ENCODE measurements at regions not wholly inside any gene's neighbourhood (a gene's known extent, or its start where the extent isn't known, plus 50 kb on each side); places are given as distances from the start of the nearest gene placed in this dataset.
"Not testable (repeated sequence)": the region's sequence is repeated elsewhere in the genome, so short reads cannot be mapped to it uniquely, and the experiment has no call there.

DNA sequence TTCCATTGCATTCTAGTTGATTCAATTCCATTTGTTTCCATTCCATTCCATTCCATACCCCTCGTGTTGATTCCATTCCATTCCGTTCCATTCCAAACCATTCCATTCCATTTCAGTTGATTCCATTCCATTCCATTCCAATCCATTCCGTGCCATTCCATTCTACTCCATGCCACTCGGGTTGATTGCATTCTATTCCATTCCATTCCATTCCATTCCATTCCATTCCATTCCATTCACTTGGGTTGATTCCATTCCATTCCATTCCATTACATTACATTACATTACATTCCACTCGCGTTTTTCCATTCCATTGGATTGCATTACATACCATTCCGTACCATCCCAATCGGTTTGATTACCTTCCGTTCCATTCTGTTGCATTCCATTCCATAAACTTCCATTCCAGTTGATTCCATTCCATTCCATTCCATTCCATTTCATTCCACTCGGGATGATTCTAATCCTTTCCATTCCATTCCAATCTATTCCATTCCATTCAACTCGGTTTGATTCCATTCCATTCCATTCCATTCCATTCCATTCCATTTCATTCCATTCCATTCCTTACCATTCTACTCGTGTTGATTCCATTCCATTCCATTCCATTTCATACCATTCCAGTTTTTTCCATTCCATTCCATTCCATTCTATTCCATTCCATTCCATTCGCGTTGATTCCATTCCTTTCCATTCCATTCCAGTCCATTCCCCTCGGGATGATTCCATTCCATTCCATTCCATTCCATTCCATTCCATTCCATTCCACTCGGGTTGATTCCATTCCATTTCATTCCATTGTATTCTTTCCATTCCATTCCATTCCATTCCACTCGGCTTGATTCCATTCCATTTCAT lies 1140.4 kb downstream of the RPIA start:
- TF ChIP-seq, protein P1, sequence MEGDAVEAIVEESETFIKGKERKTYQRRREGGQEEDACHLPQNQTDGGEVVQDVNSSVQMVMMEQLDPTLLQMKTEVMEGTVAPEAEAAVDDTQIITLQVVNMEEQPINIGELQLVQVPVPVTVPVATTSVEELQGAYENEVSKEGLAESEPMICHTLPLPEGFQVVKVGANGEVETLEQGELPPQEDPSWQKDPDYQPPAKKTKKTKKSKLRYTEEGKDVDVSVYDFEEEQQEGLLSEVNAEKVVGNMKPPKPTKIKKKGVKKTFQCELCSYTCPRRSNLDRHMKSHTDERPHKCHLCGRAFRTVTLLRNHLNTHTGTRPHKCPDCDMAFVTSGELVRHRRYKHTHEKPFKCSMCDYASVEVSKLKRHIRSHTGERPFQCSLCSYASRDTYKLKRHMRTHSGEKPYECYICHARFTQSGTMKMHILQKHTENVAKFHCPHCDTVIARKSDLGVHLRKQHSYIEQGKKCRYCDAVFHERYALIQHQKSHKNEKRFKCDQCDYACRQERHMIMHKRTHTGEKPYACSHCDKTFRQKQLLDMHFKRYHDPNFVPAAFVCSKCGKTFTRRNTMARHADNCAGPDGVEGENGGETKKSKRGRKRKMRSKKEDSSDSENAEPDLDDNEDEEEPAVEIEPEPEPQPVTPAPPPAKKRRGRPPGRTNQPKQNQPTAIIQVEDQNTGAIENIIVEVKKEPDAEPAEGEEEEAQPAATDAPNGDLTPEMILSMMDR (conservative IDR thresholded peaks at IDR 0.05; ENCODE audit: low read depth, low read length) = no peak
- H3K4me3 ChIP-seq (ENCODE audit: low read depth, low read length) = no peak overlapping the region
- no peak for DNase-seq (ENCODE audit: low read depth)

DNA sequence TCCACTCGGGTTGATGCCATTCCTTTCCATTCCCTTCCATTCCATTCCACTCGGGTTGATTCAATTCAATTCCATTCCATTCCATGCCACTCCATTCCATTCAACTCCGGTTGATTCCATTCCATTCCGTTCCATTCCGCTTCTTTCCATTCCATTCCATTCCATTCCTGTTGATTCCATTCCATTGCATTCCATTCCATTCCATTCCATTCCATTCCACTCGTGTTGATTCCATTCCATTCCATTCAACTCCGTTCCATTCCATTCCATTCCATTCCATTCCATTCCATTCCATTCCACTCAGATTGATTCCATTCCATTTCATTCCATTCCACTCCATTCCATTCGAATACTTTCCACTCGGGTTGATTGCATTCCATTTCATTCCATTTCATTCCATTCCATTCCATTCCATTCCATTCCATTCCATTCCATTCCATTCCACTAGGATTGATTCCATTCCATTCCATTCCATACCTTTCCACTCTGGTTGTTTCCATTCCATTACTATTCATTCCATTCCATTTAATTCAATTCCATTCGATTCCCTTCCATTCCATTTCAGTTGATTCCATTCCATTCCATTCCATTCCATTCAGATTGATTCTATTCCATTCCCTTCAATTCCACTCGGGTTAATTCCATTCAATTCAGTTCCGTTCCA lies 1141.8 kb downstream of the RPIA start:
- TF ChIP-seq, protein P1 (conservative IDR thresholded peaks at IDR 0.05; ENCODE audit: low read depth, low read length) = no peak
- no peak for DNase-seq (ENCODE audit: low read depth)
- no peak overlapping the region for H3K4me3 ChIP-seq (ENCODE audit: low read depth, low read length)

DNA sequence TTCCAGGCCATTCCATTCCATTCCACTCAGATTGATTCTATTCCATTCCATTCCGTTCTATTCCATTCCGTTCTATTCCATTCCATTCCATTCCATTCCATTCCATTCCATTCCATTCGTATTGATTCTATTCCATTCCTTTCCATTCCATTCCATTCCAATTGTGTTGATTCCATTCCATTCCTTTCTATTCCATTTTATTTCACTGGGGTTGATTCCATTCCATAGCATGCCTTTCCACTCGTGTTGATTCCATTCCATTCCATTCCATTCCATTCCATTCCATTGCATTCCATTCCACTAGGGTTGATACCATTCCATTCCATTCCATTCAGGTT lies 1142.3 kb downstream of the RPIA start:
- DNase-seq (ENCODE audit: low read depth) = no peak
- TF ChIP-seq, protein P1 (conservative IDR thresholded peaks at IDR 0.05; ENCODE audit: low read depth, low read length) = no peak
- H3K4me3 ChIP-seq (ENCODE audit: low read depth, low read length) = no peak overlapping the region

DNA sequence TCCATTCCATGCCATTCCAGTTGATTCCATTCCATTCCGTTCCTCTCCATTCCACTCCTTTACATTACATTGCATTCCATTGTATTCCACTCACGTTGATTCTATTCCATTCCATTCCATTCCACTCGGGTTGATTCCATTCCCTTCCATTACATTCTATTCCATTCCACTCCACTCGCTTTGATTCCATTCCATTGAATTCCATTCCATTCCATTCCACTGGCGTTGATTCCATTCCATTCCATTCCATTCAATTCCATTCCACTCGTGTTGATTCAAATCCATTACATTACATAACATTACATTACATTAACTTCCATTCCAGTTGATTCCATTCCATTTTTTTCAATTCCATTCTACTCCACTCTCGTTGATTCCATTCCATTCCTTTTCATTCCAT lies 1142.8 kb downstream of the RPIA start:
- DNase-seq (ENCODE audit: low read depth) = no peak
- TF ChIP-seq, protein P1 (conservative IDR thresholded peaks at IDR 0.05; ENCODE audit: low read depth, low read length) = no peak
- H3K4me3 ChIP-seq (ENCODE audit: low read depth, low read length) = no peak overlapping the region

DNA sequence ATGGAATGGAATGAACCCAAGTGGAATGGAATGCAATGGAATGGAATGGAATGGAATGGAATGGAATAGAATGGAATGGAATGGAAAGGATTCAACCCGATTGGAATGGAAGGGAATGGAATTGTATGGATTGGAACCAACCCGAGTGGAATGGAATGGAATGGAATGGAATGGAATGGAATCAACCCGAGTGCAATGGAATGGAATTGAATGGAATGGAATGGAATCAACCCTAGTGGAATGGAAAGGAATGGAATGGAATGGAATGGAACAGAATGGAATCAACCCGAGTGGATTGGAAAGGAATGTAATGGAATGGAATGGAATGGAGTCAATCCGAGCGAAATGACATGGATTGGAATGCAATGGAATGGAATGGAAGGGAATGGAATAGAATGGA lies 1144.9 kb downstream of the RPIA start:
- DNase-seq (ENCODE audit: low read depth); H3K4me3 ChIP-seq (ENCODE audit: low read depth, low read length): not testable (repeated sequence)

DNA sequence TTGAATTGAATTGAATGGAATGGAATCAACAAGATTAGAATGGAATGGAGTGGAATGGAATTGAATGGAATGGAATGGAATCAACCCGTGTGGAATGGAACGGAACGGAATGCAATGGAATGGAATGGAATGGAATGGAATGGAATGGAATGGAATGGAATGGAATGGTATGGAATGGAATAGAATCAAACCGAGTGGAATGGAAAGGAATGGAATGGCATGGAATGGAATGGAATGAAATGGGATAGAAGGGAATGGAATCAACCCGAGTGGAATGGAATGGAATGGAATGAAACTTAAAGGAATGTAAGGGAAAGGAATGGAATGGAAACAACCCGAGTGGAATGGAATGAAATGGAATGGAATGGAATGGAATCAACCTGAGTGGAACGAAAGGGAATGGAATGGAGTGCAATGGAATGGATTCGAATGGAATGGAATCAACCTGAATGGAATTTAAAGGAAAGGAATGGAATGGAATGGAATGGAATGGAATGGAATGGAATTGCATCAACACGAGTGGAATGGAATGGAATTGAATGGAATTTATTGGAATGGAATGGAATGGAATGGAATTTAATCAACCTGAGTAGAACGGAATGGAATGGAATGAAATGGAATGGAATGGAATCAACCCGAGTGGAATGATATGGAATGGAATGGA lies 1146.6 kb downstream of the RPIA start:
- no peak for DNase-seq (ENCODE audit: low read depth)
- TF ChIP-seq, protein P1 (conservative IDR thresholded peaks at IDR 0.05; ENCODE audit: low read depth, low read length) = no peak

DNA sequence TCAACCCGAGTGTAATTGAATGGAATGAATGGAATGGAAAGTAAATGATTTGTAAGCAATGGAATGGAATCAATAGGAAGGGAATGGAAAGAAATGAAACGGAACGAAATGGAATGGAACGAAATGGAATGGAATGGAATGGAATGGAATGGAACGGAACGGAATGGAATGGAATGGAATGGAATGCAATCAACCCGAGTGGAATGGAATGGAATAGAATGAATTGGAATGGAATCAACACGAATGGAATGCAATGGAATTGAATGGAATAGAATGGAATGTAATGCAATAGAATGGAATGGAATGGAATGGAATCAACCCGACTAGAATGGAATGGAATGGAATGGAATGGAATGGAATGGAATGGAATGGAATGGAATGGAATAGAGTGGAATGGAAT lies 1148.7 kb downstream of the RPIA start:
- not testable (repeated sequence) for DNase-seq (ENCODE audit: low read depth); H3K4me3 ChIP-seq (ENCODE audit: low read depth, low read length)

More for the DNA sequence above, 1146.6 kb downstream of the RPIA start:
- H3K4me3 ChIP-seq (ENCODE audit: low read depth, low read length) = no peak overlapping the region

DNA sequence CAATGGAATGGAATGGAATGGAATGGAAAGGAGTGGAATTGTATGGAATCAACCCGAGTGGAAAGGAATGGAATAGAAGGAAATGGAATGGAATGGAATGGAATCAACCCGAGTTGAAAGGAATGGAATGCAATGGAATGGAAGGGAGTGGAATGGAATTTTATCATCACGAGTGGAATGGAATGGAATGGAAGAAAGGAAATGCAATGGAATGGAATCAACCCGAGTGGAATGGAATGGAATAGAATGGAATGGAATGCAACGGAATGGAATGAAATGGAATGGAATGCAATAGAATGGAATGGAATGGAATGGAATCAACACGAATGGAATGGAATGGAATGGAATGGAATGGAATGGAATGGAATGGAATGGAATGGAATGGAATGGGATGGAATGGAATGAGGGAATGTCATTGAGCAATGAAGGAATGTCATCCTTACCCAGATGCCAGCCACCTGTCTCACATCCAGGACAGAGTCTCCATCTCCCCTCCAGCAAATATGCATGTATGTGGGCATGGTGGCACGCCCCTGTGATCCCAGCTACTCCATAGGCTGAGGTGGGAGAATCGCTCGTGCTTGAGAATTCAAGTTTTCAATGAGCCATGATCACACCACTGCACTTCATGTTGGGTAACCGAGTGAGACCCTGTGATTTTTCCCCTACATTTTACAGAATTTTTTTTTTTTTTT lies 1149.5 kb downstream of the RPIA start:
- not testable (repeated sequence) for H3K4me3 ChIP-seq (ENCODE audit: low read depth, low read length); DNase-seq (ENCODE audit: low read depth)

Data from epithelial cell of proximal tubule (primary cell).